GM12872 (cell line): ENCODE measurements at regions not wholly inside any gene's neighbourhood (a gene's known extent, or its start where the extent isn't known, plus 50 kb on each side); places are given as distances from the start of the nearest gene placed in this dataset.

Experiments used
- TF ChIP-seq, protein P1 (sequence below): IDR thresholded peaks from 3 replicates; pipeline ENCODE4 v1.5.1; 2011; ENCODE audit warnings: low read depth, mild to moderate bottlenecking, low read length, moderate library complexity; ENCODE audit not compliant: insufficient read depth

DNA sequence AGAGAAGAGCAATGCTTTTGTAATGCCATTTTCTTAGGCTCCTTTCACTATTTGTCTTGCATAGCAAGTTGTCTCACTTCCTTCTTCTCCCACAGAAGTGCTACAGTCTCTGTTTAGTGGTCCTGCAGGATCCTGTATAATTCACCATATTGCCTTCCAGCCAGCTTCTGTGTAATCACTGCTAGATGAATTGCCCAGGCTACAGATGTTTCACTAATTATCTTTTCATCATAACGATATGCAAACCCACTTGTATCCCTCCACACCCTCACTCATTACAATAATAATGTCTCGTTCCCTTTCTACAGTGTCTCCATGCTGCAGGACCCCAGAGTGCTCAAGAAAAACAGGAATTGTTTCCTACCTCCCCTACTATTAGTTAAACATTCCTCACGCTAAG, 402.9 kb downstream of the TBL1XR1 start:
- TF ChIP-seq, protein P1, sequence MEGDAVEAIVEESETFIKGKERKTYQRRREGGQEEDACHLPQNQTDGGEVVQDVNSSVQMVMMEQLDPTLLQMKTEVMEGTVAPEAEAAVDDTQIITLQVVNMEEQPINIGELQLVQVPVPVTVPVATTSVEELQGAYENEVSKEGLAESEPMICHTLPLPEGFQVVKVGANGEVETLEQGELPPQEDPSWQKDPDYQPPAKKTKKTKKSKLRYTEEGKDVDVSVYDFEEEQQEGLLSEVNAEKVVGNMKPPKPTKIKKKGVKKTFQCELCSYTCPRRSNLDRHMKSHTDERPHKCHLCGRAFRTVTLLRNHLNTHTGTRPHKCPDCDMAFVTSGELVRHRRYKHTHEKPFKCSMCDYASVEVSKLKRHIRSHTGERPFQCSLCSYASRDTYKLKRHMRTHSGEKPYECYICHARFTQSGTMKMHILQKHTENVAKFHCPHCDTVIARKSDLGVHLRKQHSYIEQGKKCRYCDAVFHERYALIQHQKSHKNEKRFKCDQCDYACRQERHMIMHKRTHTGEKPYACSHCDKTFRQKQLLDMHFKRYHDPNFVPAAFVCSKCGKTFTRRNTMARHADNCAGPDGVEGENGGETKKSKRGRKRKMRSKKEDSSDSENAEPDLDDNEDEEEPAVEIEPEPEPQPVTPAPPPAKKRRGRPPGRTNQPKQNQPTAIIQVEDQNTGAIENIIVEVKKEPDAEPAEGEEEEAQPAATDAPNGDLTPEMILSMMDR = no peak

DNA sequence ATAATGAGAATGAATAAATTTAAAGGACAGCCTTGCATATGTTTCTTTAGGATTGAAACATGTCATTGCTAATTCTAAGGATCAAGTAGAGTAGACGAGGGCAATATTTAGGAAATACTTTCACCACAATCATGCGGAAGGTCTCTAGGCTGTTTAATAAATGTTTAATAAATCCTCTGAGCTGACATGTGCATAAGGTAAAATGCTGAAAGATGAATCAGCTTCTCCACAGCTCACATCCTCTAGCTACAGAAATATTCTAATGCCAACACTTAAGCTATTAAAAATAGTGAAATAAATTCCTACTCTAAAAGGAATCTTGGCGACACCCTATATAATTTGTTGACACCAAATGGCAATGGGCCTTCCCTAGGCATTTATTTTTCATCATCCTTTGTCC, 407.3 kb downstream of the TBL1XR1 start:
- TF ChIP-seq, protein P1 = no peak

DNA sequence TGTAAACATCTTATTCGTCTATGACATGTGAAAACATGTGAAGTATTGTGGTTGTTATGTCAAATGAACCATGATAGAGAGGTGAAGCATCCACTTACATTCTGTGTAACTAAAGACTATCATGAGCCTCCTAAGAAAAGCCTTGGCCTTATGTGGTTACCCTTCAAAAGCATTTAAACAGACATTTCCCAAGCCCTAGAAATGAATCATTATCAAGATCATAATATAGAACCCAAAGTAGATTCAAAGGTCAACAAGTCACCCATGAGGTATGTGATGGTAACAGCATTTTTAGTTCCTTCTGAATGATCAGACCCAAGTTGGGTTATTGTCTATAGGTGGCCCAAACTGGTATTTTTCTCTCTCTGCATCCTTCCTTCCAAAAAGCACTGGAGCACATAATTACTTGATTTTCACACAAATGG, 408.0 kb downstream of the TBL1XR1 start:
- TF ChIP-seq, protein P1 = no peak

- TF ChIP-seq, protein P1 = no peak
Observed at GRCh38 chr3:176787506-176787905, 409.8 kb downstream of the TBL1XR1 start.

DNA sequence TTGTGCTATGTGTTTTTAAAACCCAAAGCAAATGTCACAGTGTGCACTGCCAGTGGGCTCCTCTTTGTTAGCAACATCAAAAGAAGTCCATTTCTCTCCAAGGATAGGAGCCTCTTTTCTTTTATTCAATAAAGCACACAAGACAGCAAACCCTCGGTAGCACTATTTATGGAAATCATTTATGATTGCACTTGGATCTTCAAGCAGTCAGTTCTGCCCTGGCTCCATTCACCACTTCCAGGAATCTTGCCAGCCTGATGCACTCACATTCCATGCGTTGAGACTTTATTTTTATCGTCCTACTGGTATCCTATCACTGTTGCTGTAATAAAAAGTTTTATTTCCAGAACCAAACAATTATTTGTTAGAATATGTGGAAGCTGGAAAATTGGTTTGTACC, 412.1 kb downstream of the TBL1XR1 start:
- TF ChIP-seq, protein P1 = no peak

- TF ChIP-seq, protein P1 = no peak
Observed at GRCh38 chr3:176780766-176781165, 416.5 kb downstream of the TBL1XR1 start.

DNA sequence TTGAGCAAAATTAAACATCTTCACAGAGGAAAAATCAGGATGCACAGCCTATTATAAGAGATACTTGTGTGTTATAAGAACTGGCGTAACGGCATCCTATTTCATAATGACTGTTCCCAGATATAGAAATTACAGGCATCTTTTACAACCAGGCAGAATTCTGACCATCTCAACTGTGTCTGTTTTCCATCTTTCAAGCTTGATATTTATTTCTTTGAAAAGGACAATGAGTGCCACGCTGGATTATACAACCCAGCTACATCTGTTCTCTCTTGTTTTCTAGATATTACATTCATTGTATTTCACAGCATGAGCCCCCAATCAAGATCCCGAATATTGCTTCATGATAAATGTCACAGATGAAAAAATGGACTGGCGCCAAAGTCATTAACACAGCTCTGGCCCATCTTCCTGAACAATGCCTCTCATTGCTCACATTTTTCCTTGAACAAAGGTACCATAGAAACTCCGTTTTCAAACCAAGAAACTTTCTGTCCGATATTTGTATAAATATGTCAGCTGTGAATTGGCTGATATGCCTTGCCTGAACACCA, 420.6 kb downstream of the TBL1XR1 start:
- TF ChIP-seq, protein P1 = no peak
